Kidney capillary endothelial cell (primary cell): ENCODE measurements at regions not wholly inside any gene's neighbourhood (a gene's known extent, or its start where the extent isn't known, plus 50 kb on each side); places are given as distances from the start of the nearest gene placed in this dataset.
A peak's percentile ranks its signal among the peaks of the same experiment; 100 is the strongest.

Experiments
- DNase-seq: peaks from one replicate; pipeline ENCODE4 v3.0.0-alpha.2; 2018; ENCODE audit warnings: low spot score

GRCh38 chr14:98758440-98758839 lies 513.6 kb downstream of the BCL11B start:
- no peak for DNase-seq

GRCh38 chr14:98761993-98762392 lies 510.0 kb downstream of the BCL11B start:
- DNase-seq: no peak

- no peak for DNase-seq
Measured at GRCh38 chr14:98766818-98767217, 505.2 kb downstream of the BCL11B start.

- no peak for DNase-seq
Measured at GRCh38 chr14:98769326-98769725, 502.7 kb downstream of the BCL11B start.

- no peak for DNase-seq
Measured at GRCh38 chr14:98770151-98770550, 501.8 kb downstream of the BCL11B start.

GRCh38 chr14:98773814-98774213 lies 498.2 kb downstream of the BCL11B start:
- DNase-seq: no peak

GRCh38 chr14:98775892-98776291 lies 496.1 kb downstream of the BCL11B start:
- DNase-seq: no peak

- DNase-seq: no peak
Measured at GRCh38 chr14:98782062-98782461, 489.9 kb downstream of the BCL11B start.

GRCh38 chr14:98785578-98785977 lies 486.4 kb downstream of the BCL11B start:
- no peak for DNase-seq

- DNase-seq: no peak
Measured at GRCh38 chr14:98786456-98786855, 485.5 kb downstream of the BCL11B start.

GRCh38 chr14:98791661-98792060 lies 480.3 kb downstream of the BCL11B start:
- DNase-seq: no peak

- DNase-seq: no peak
Measured at GRCh38 chr14:98792171-98792570, 479.8 kb downstream of the BCL11B start.

- no peak for DNase-seq
Measured at GRCh38 chr14:98798099-98798498, 473.9 kb downstream of the BCL11B start.

- DNase-seq: no peak
Measured at GRCh38 chr14:98799891-98800290, 472.1 kb downstream of the BCL11B start.

GRCh38 chr14:98802044-98802443 lies 470.0 kb downstream of the BCL11B start:
- no peak for DNase-seq

- peak; percentile 29 for DNase-seq
Measured at GRCh38 chr14:98803196-98803595, 468.8 kb downstream of the BCL11B start.

GRCh38 chr14:98808494-98809407 lies 463.2 kb downstream of the BCL11B start:
- DNase-seq: no peak

GRCh38 chr14:98816195-98816594 lies 455.8 kb downstream of the BCL11B start:
- DNase-seq: no peak

GRCh38 chr14:98816720-98817119 lies 455.3 kb downstream of the BCL11B start:
- no peak for DNase-seq

GRCh38 chr14:98819132-98819866 lies 452.7 kb downstream of the BCL11B start:
- no peak for DNase-seq

- DNase-seq: no peak
Measured at GRCh38 chr14:98819867-98820206, 452.2 kb downstream of the BCL11B start.

GRCh38 chr14:98822917-98823316 lies 449.1 kb downstream of the BCL11B start:
- no peak for DNase-seq

GRCh38 chr14:98826618-98827017 lies 445.4 kb downstream of the BCL11B start:
- DNase-seq: no peak
